Neural progenitor cell (in vitro differentiated cells): ENCODE measurements at regions not wholly inside any gene's neighbourhood (a gene's known extent, or its start where the extent isn't known, plus 50 kb on each side); places are given as distances from the start of the nearest gene placed in this dataset.
"Not testable (repeated sequence)": the region's sequence is repeated elsewhere in the genome, so short reads cannot be mapped to it uniquely, and the experiment has no call there.

Source experiments
- DNase-seq: peaks from one replicate; pipeline ENCODE4 v3.0.0-alpha.2; 2016; ENCODE audit warnings: low spot score
- H2AFZ ChIP-seq: fragments of 200-600 bp; sonication (generic); replicated peaks from 2 replicates; pipeline ENCODE4 v1.6.1; 2016; ENCODE audit warnings: antibody characterized with exemption
- H3F3A ChIP-seq: fragments of 200-600 bp; sonication (generic); 2 replicates; pipeline ENCODE4 v1.6.1; 2016; ENCODE audit warnings: antibody characterized with exemption, low read depth
- H3K27ac ChIP-seq: fragments of 200-600 bp; sonication (generic); 2 replicates; pipeline ENCODE4 v1.5.1; 2016; ENCODE audit warnings: mild to moderate bottlenecking
- H3K27me3 ChIP-seq: fragments of 200-600 bp; sonication (generic); 2 replicates; pipeline ENCODE4 v1.6.1; 2016; ENCODE audit warnings: mild to moderate bottlenecking, moderate library complexity
- H3K36me3 ChIP-seq: fragments of 200-600 bp; sonication (generic); 2 replicates; pipeline ENCODE4 v1.5.1; 2016
- H3K4me1 ChIP-seq: fragments of 200-600 bp; sonication (generic); 2 replicates; pipeline ENCODE4 v1.6.1; 2016; ENCODE audit warnings: mixed run types
- H3K4me2 ChIP-seq: fragments of 200-600 bp; sonication (generic); 2 replicates; pipeline ENCODE4 v1.6.1; 2016
- H3K4me3 ChIP-seq: fragments of 200-600 bp; sonication (generic); 2 replicates; pipeline ENCODE4 v1.5.1; 2016
- H3K79me2 ChIP-seq: fragments of 200-600 bp; sonication (generic); 2 replicates; pipeline ENCODE4 v1.6.1; 2016; ENCODE audit warnings: low read depth
- H3K9ac ChIP-seq: fragments of 200-600 bp; sonication (generic); 2 replicates; pipeline ENCODE4 v1.6.1; 2016
- H3K9me3 ChIP-seq: fragments of 200-600 bp; sonication (generic); 2 replicates; pipeline ENCODE4 v1.5.1; 2016; ENCODE audit warnings: low read depth
- H4K20me1 ChIP-seq: fragments of 200-600 bp; sonication (generic); 2 replicates; pipeline ENCODE4 v1.6.1; 2016; ENCODE audit warnings: low read depth
- H3K27ac Mint-ChIP-seq: 3 replicates; pipeline ENCODE4 v1.8.0; 2021; ENCODE audit warnings: mixed read lengths
- H3K27me3 Mint-ChIP-seq: 2 replicates; pipeline ENCODE4 v1.8.0; 2022; ENCODE audit warnings: low read depth, mild to moderate bottlenecking, inconsistent platforms, moderate library complexity, mixed read lengths; ENCODE audit not compliant: insufficient read depth
- H3K36me3 Mint-ChIP-seq: 3 replicates; pipeline ENCODE4 v1.8.0; 2021; ENCODE audit warnings: mixed read lengths
- H3K4me1 Mint-ChIP-seq: 3 replicates; pipeline ENCODE4 v1.8.0; 2021; ENCODE audit warnings: mixed read lengths
- H3K4me3 Mint-ChIP-seq: 3 replicates; pipeline ENCODE4 v1.8.0; 2021; ENCODE audit warnings: mild to moderate bottlenecking, moderate library complexity, mixed read lengths
- H3K9me3 Mint-ChIP-seq: 3 replicates; pipeline ENCODE4 v1.8.0; 2020; ENCODE audit warnings: mixed read lengths
- CTCF ChIP-seq: fragments of 200-600 bp; sonication (generic); IDR thresholded peaks from 2 replicates; pipeline ENCODE4 v1.5.1; 2017; ENCODE audit warnings: antibody characterized with exemption, mild to moderate bottlenecking
- EZH2 ChIP-seq: fragments of 200-600 bp; sonication (generic); IDR thresholded peaks from 2 replicates; pipeline ENCODE4 v1.6.1; 2017; ENCODE audit warnings: antibody characterized with exemption, mild to moderate bottlenecking, moderate library complexity
- EZH2phosphoT487 ChIP-seq: fragments of 200-600 bp; sonication (generic); IDR thresholded peaks from 2 replicates; pipeline ENCODE4 v1.6.1; 2017; ENCODE audit warnings: antibody characterized with exemption

GRCh38 chr1:220942278-220942677 is 63.0 kb downstream of the HLX start:
- Histone ChIP-seq H3K79me2 (no peaks in the 10 kb centered on the region), H3K9me3 (no peaks in the 10 kb centered on the region), H3K9ac (no peak overlapping the region), H2AFZ (no peak overlapping the region), H3K27ac (no peak overlapping the region), H3K4me1 (no peaks in the 10 kb centered on the region), H4K20me1 (no peaks in the 10 kb centered on the region), H3K27me3 (no peaks in the 10 kb centered on the region), H3K36me3 (no peaks in the 10 kb centered on the region), H3K4me2 (no peak overlapping the region), H3K4me3 (no peak overlapping the region), H3F3A (no peaks in the 10 kb centered on the region)
- no peaks in the 10 kb centered on the region for H3K27me3 Mint-ChIP-seq
- no peak overlapping the region for H3K4me3 Mint-ChIP-seq
- DNase-seq: no peak
- H3K9me3 Mint-ChIP-seq: no peaks in the 10 kb centered on the region
- H3K36me3 Mint-ChIP-seq: no peaks in the 10 kb centered on the region
- H3K27ac Mint-ChIP-seq: no peak overlapping the region
- TF ChIP-seq EZH2 (no peak), CTCF (no peak), EZH2phosphoT487 (no peak)
- no peaks in the 10 kb centered on the region for H3K4me1 Mint-ChIP-seq

- H4K20me1 ChIP-seq, H3K4me1 Mint-ChIP-seq, H3F3A ChIP-seq, H2AFZ ChIP-seq, H3K9me3 ChIP-seq, H3K4me2 ChIP-seq, H3K4me3 ChIP-seq, DNase-seq, H3K4me1 ChIP-seq, H3K27ac Mint-ChIP-seq, H3K9me3 Mint-ChIP-seq, H3K27me3 ChIP-seq, H3K36me3 Mint-ChIP-seq, H3K27me3 Mint-ChIP-seq, H3K36me3 ChIP-seq, H3K79me2 ChIP-seq, H3K27ac ChIP-seq, H3K9ac ChIP-seq, H3K4me3 Mint-ChIP-seq: not testable (repeated sequence)
Observed at GRCh38 chr1:220942914-220943313, 63.7 kb downstream of the HLX start.

- Histone ChIP-seq H3K79me2 (no peaks in the 10 kb centered on the region), H3K27ac (no peak overlapping the region), H3K9ac (no peak overlapping the region), H3K4me1 (no peaks in the 10 kb centered on the region), H3K4me2 (no peak overlapping the region), H3K4me3 (no peak overlapping the region), H4K20me1 (no peaks in the 10 kb centered on the region), H3K27me3 (no peaks in the 10 kb centered on the region), H2AFZ (no peak overlapping the region), H3K36me3 (no peaks in the 10 kb centered on the region), H3K9me3 (no peaks in the 10 kb centered on the region), H3F3A (no peaks in the 10 kb centered on the region)
- DNase-seq: no peak
- Mint-ChIP-seq H3K27ac (no peak overlapping the region), H3K27me3 (no peaks in the 10 kb centered on the region), H3K4me1 (no peaks in the 10 kb centered on the region), H3K36me3 (no peaks in the 10 kb centered on the region), H3K4me3 (no peak overlapping the region), H3K9me3 (no peaks in the 10 kb centered on the region)
- TF ChIP-seq EZH2 (no peak), CTCF (no peak)
Observed at GRCh38 chr1:220943319-220943996, 64.2 kb downstream of the HLX start.

GRCh38 chr1:220950576-220950975 is 71.3 kb downstream of the HLX start:
- Mint-ChIP-seq H3K4me1 (no peaks in the 10 kb centered on the region), H3K36me3 (peaks cover 2% of the 10 kb centered on the region), H3K9me3 (peaks cover 9% of the 10 kb centered on the region), H3K4me3 (no peak overlapping the region), H3K27ac (no peak overlapping the region), H3K27me3 (no peaks in the 10 kb centered on the region)
- TF ChIP-seq CTCF: no peak
- no peak for TF ChIP-seq EZH2
- no peak for TF ChIP-seq EZH2phosphoT487
- Histone ChIP-seq H2AFZ (no peak overlapping the region), H3K36me3 (no peaks in the 10 kb centered on the region), H3K79me2 (no peaks in the 10 kb centered on the region), H3K9me3 (peaks cover 14% of the 10 kb centered on the region), H3K9ac (no peak overlapping the region), H3K27me3 (no peaks in the 10 kb centered on the region), H3F3A (no peaks in the 10 kb centered on the region), H3K4me3 (no peak overlapping the region), H3K4me1 (no peaks in the 10 kb centered on the region), H3K27ac (no peak overlapping the region), H4K20me1 (no peaks in the 10 kb centered on the region), H3K4me2 (no peak overlapping the region)
- DNase-seq: no peak
